CD14-positive monocyte (primary cell): ENCODE measurements at regions not wholly inside any gene's neighbourhood (a gene's known extent, or its start where the extent isn't known, plus 50 kb on each side); places are given as distances from the start of the nearest gene placed in this dataset.

Experiments
- DNase-seq, 3 donors: peaks; one replicate each; pipeline ENCODE4 v3.0.0-alpha.2; 2011 to 2022
- H2AFZ ChIP-seq: 2 replicates; pipeline ENCODE4 v1.6.0; 2012; ENCODE audit warnings: mild to moderate bottlenecking, low read depth, low read length, inconsistent platforms; ENCODE audit not compliant: insufficient read depth, poor library complexity, severe bottlenecking
- H3K27ac ChIP-seq, 2 donors: 1 replicate in 1 of 2; 2 replicates in 1 of 2; pipeline ENCODE4 v1.5.1; 2012 to 2013; ENCODE audit warnings: low read length in 2 of 2, control low read depth in 1 of 2, inconsistent platforms in 1 of 2, low read depth in 1 of 2, mild to moderate bottlenecking in 1 of 2
- H3K27me3 ChIP-seq, 2 donors: one replicate each; pipeline versions ENCODE4 v1.6.0 to v1.6.1; 2011 to 2013; ENCODE audit warnings: low read length in 2 of 2; ENCODE audit not compliant: control insufficient read depth in 2 of 2, insufficient read depth in 2 of 2
- H3K36me3 ChIP-seq, 2 donors: replicated peaks in 1 of 2; 1 replicate in 1 of 2; 2 replicates in 1 of 2; pipeline versions ENCODE4 v1.5.1 to v1.6.1; 2012 to 2013; ENCODE audit warnings: low read length in 2 of 2, control low read depth in 1 of 2, inconsistent platforms in 1 of 2, mild to moderate bottlenecking in 1 of 2; ENCODE audit not compliant: insufficient read depth in 2 of 2, control insufficient read depth in 1 of 2
- H3K4me1 ChIP-seq, 2 donors: 1 replicate in 1 of 2; 2 replicates in 1 of 2; pipeline versions ENCODE4 v1.5.1 to v1.6.1; 2012 to 2013; ENCODE audit warnings: low read length in 2 of 2, control low read depth in 1 of 2, inconsistent platforms in 1 of 2, mild to moderate bottlenecking in 1 of 2, moderate library complexity in 1 of 2; ENCODE audit not compliant: insufficient read depth in 2 of 2, control insufficient read depth in 1 of 2
- H3K4me2 ChIP-seq: replicated peaks from 2 replicates; pipeline ENCODE3; 2012; ENCODE audit warnings: low read length, moderate library complexity, mild to moderate bottlenecking; ENCODE audit not compliant: poor library complexity, severe bottlenecking; ENCODE audit errors: extremely low read depth
- H3K4me3 ChIP-seq, 3 experiments: fragments of 200-600 bp in 1 of 3; sonication (generic) in 1 of 3; replicated peaks in 1 of 3; 1 replicate in 2 of 3; 2 replicates in 1 of 3; pipeline ENCODE4 v1.5.1; 2011 to 2013; ENCODE audit warnings: low read length in 3 of 3, mild to moderate bottlenecking in 3 of 3, control low read depth in 2 of 3, low read depth in 2 of 3, inconsistent platforms in 1 of 3, moderate library complexity in 1 of 3
- H3K79me2 ChIP-seq: 2 replicates; pipeline ENCODE4 v1.6.0; 2012; ENCODE audit warnings: mild to moderate bottlenecking, control low read depth, inconsistent platforms, low read length, moderate library complexity; ENCODE audit not compliant: insufficient read depth
- H3K9ac ChIP-seq: 2 replicates; pipeline ENCODE4 v1.6.0; 2017; ENCODE audit warnings: low read length, mild to moderate bottlenecking; ENCODE audit not compliant: insufficient read depth, poor library complexity, severe bottlenecking
- H3K9me3 ChIP-seq, 2 donors: replicated peaks in 1 of 2; 1 replicate in 1 of 2; 2 replicates in 1 of 2; pipeline versions ENCODE4 v1.5.1 to v1.6.1; 2012 to 2013; ENCODE audit warnings: low read length in 2 of 2, control low read depth in 1 of 2; ENCODE audit not compliant: control insufficient read depth in 1 of 2, insufficient read depth in 1 of 2
- H4K20me1 ChIP-seq: 2 replicates; pipeline ENCODE4 v1.6.0; 2012; ENCODE audit warnings: mild to moderate bottlenecking, low read length, control low read depth, moderate library complexity; ENCODE audit not compliant: insufficient read depth
- H3K27ac Mint-ChIP-seq, 7 donors: one replicate each; pipeline ENCODE4 v1.8.0; 2020; ENCODE audit warnings: mild to moderate bottlenecking in 7 of 7, mixed read lengths in 7 of 7, moderate library complexity in 6 of 7, inconsistent platforms in 2 of 7
- H3K27me3 Mint-ChIP-seq, 3 donors: one replicate each; pipeline ENCODE4 v1.8.0; 2021 to 2022; ENCODE audit warnings: low read depth in 3 of 3, mild to moderate bottlenecking in 3 of 3, mixed read lengths in 3 of 3, moderate library complexity in 3 of 3, inconsistent platforms in 1 of 3
- H3K36me3 Mint-ChIP-seq, 2 donors: one replicate each; pipeline ENCODE4 v1.8.0; 2020; ENCODE audit warnings: mixed read lengths in 2 of 2, inconsistent platforms in 1 of 2, mild to moderate bottlenecking in 1 of 2
- H3K4me1 Mint-ChIP-seq: one replicate; pipeline ENCODE4 v1.8.0; 2020; ENCODE audit warnings: mild to moderate bottlenecking, mixed read lengths
- H3K4me3 Mint-ChIP-seq, 2 donors: one replicate each; pipeline ENCODE4 v1.8.0; 2020; ENCODE audit warnings: mild to moderate bottlenecking in 2 of 2, mixed read lengths in 2 of 2, moderate library complexity in 1 of 2
- H3K9me3 Mint-ChIP-seq, 7 donors: one replicate each; pipeline ENCODE4 v1.8.0; 2020 to 2022; ENCODE audit warnings: mixed read lengths in 7 of 7, mild to moderate bottlenecking in 6 of 7, moderate library complexity in 6 of 7, inconsistent platforms in 2 of 7
- WGBS: methylation state at CpG from one replicate; pipeline ENCODE4 v1.1.5; 2013; ENCODE audit warnings: missing lambda C conversion rate; ENCODE audit not compliant: insufficient coverage; 5-methylcytosine and 5-hydroxymethylcytosine counted together
- intact Hi-C, 2 donors: fragments of 100-400 bp; cut with micrococcal nuclease; formaldehyde crosslinking; loops; one replicate each; pipeline versions ENCODE4 v1.15.0 to v1.15.1; 2023
- TF ChIP-seq, protein P1 (sequence below): fragments of 200-600 bp; IDR thresholded peaks from one replicate; pipeline ENCODE4 v1.8.0; 2022; ENCODE audit warnings: antibody characterized with exemption, mild to moderate bottlenecking

DNA sequence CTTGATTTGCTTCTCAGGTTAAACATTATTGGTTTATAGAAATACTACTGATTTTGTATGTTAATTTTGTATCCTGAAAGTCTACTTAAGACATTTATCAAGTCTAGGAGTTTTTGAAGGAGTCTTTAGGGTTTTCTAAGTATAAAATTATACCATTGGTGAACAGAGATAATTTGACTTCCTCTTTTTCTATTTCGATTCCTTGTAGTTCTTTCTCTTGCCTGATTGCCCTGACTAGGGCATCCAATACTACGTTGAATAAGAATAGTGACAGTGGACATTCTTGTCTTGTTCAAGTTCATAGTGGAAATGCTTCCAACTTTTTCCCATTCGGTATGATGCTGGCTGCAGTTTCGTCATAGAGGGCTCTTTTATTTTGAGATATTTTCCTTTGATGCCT lies 807.5 kb upstream of the SLC10A2 start:
- 92% methylated on average over 2 of the region's 4 CpGs for WGBS
- intact Hi-C loops: no loop called here

DNA sequence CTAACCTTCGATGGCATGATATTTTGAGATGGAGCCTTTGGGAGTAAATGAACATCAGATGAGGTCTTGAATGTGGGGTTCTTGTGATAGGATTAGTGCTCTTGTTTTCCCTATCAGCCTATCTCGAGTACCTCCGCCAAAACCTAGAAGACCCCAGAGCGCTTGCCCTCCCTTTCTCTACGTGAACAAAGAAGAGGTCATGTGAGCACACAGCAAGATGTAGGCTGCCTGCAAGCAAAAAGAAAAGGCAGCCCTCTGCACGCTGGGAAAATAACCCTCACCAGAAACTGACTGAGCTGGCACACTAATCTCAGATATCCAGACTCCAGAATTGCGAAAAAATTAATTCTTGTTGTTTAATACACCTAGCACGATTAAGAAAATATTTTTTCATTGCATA lies 799.8 kb upstream of the SLC10A2 start:
- Histone ChIP-seq H3K79me2 (no peaks in the 10 kb centered on the region), H3K4me3 (no peak overlapping the region), H2AFZ (no peak overlapping the region), H3K27ac (no peak overlapping the region), H3K9ac (no peak overlapping the region), H3K36me3 (no peaks in the 10 kb centered on the region), H3K4me1 (no peaks in the 10 kb centered on the region), H3K4me2 (no peak overlapping the region), H3K9me3 (no peaks in the 10 kb centered on the region), H4K20me1 (no peaks in the 10 kb centered on the region), H3K27me3 (no peaks in the 10 kb centered on the region)
- 83% methylated on average over 3 of the region's 8 CpGs for WGBS
- no peaks in the 10 kb centered on the region for H3K36me3 Mint-ChIP-seq
- H3K4me1 Mint-ChIP-seq: no peaks in the 10 kb centered on the region
- intact Hi-C loops: no loop called here
- no peak overlapping the region for H3K27ac Mint-ChIP-seq
- H3K27me3 Mint-ChIP-seq: no peaks in the 10 kb centered on the region
- peaks cover 0 to 4% (median 0%) of the 10 kb centered on the region in 7 donors for H3K9me3 Mint-ChIP-seq
- no peak overlapping the region for H3K4me3 Mint-ChIP-seq
- TF ChIP-seq, protein P1, sequence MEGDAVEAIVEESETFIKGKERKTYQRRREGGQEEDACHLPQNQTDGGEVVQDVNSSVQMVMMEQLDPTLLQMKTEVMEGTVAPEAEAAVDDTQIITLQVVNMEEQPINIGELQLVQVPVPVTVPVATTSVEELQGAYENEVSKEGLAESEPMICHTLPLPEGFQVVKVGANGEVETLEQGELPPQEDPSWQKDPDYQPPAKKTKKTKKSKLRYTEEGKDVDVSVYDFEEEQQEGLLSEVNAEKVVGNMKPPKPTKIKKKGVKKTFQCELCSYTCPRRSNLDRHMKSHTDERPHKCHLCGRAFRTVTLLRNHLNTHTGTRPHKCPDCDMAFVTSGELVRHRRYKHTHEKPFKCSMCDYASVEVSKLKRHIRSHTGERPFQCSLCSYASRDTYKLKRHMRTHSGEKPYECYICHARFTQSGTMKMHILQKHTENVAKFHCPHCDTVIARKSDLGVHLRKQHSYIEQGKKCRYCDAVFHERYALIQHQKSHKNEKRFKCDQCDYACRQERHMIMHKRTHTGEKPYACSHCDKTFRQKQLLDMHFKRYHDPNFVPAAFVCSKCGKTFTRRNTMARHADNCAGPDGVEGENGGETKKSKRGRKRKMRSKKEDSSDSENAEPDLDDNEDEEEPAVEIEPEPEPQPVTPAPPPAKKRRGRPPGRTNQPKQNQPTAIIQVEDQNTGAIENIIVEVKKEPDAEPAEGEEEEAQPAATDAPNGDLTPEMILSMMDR: no peak
- DNase-seq: no peak

More for the DNA sequence above, 807.5 kb upstream of the SLC10A2 start:
- Histone ChIP-seq H3K79me2 (no peaks in the 10 kb centered on the region), H2AFZ (no peak overlapping the region), H3K27me3 (no peaks in the 10 kb centered on the region), H3K4me1 (no peaks in the 10 kb centered on the region), H3K36me3 (no peaks in the 10 kb centered on the region), H3K9ac (no peak overlapping the region), H4K20me1 (no peaks in the 10 kb centered on the region), H3K27ac (no peak overlapping the region), H3K4me2 (no peak overlapping the region), H3K9me3 (peaks cover 0 to 5% of the 10 kb centered on the region in 2 donors), H3K4me3 (no peak overlapping the region)
- peaks cover 0 to 10% (median 0%) of the 10 kb centered on the region in 7 donors for H3K9me3 Mint-ChIP-seq
- H3K27me3 Mint-ChIP-seq: no peaks in the 10 kb centered on the region
- no peaks in the 10 kb centered on the region for H3K4me1 Mint-ChIP-seq
- no peaks in the 10 kb centered on the region for H3K36me3 Mint-ChIP-seq
- H3K27ac Mint-ChIP-seq: no peak overlapping the region
- no peak for DNase-seq
- TF ChIP-seq, protein P1: no peak
- no peak overlapping the region for H3K4me3 Mint-ChIP-seq
